ENCODE measurements at regions not wholly inside any gene's neighbourhood (a gene's known extent, or its start where the extent isn't known, plus 50 kb on each side); places are given as distances from the start of the nearest gene placed in this dataset.

DNA sequence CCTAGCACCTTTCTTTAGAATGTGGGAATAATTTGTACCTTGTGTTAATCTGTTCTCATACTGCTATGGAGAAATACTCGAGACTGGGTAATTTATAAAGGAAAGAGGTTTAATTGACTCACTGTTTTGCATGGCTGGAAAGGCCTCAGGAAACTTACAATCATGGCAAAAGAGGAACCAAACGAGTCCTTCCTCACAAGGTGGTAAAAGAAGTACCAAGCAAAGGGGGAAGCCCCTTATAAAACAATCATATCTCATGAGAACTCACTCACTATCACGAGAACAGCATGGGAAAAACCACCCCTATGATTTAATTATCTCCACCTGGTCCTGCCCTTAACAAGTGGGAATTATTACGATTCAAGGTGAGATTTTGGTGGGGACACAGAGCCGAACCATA is 127.1 kb upstream of the ANO3 start (continued):
- TF ChIP-seq AFF4 (CRISPR knock-in tag; IDR thresholded peaks at IDR 0.05; ENCODE audit: borderline replicate concordance) = no peak
- no peak for TF ChIP-seq ZMAT4 (CRISPR knock-in tag; IDR thresholded peaks at IDR 0.05)
- TF ChIP-seq ATF3 (CRISPR knock-in tag; conservative IDR thresholded peaks at IDR 0.05) = no peak
- TF ChIP-seq ZNF671 (CRISPR knock-in tag; IDR thresholded peaks at IDR 0.05) = no peak
- no peak for TF ChIP-seq NFYB (CRISPR knock-in tag; conservative IDR thresholded peaks at IDR 0.05; ENCODE audit: low read depth)
- TF ChIP-seq, protein P1, sequence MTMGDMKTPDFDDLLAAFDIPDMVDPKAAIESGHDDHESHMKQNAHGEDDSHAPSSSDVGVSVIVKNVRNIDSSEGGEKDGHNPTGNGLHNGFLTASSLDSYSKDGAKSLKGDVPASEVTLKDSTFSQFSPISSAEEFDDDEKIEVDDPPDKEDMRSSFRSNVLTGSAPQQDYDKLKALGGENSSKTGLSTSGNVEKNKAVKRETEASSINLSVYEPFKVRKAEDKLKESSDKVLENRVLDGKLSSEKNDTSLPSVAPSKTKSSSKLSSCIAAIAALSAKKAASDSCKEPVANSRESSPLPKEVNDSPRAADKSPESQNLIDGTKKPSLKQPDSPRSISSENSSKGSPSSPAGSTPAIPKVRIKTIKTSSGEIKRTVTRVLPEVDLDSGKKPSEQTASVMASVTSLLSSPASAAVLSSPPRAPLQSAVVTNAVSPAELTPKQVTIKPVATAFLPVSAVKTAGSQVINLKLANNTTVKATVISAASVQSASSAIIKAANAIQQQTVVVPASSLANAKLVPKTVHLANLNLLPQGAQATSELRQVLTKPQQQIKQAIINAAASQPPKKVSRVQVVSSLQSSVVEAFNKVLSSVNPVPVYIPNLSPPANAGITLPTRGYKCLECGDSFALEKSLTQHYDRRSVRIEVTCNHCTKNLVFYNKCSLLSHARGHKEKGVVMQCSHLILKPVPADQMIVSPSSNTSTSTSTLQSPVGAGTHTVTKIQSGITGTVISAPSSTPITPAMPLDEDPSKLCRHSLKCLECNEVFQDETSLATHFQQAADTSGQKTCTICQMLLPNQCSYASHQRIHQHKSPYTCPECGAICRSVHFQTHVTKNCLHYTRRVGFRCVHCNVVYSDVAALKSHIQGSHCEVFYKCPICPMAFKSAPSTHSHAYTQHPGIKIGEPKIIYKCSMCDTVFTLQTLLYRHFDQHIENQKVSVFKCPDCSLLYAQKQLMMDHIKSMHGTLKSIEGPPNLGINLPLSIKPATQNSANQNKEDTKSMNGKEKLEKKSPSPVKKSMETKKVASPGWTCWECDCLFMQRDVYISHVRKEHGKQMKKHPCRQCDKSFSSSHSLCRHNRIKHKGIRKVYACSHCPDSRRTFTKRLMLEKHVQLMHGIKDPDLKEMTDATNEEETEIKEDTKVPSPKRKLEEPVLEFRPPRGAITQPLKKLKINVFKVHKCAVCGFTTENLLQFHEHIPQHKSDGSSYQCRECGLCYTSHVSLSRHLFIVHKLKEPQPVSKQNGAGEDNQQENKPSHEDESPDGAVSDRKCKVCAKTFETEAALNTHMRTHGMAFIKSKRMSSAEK (CRISPR knock-in tag; IDR thresholded peaks at IDR 0.05; ENCODE audit: borderline replicate concordance) = no peak
- TF ChIP-seq CREB1 (CRISPR knock-in tag; IDR thresholded peaks at IDR 0.05) = no peak
- TF ChIP-seq JUN (CRISPR knock-in tag; IDR thresholded peaks at IDR 0.05) = no peak
- no peak for TF ChIP-seq NR2C2 (CRISPR knock-in tag; IDR thresholded peaks at IDR 0.05)
- TF ChIP-seq, protein P2, sequence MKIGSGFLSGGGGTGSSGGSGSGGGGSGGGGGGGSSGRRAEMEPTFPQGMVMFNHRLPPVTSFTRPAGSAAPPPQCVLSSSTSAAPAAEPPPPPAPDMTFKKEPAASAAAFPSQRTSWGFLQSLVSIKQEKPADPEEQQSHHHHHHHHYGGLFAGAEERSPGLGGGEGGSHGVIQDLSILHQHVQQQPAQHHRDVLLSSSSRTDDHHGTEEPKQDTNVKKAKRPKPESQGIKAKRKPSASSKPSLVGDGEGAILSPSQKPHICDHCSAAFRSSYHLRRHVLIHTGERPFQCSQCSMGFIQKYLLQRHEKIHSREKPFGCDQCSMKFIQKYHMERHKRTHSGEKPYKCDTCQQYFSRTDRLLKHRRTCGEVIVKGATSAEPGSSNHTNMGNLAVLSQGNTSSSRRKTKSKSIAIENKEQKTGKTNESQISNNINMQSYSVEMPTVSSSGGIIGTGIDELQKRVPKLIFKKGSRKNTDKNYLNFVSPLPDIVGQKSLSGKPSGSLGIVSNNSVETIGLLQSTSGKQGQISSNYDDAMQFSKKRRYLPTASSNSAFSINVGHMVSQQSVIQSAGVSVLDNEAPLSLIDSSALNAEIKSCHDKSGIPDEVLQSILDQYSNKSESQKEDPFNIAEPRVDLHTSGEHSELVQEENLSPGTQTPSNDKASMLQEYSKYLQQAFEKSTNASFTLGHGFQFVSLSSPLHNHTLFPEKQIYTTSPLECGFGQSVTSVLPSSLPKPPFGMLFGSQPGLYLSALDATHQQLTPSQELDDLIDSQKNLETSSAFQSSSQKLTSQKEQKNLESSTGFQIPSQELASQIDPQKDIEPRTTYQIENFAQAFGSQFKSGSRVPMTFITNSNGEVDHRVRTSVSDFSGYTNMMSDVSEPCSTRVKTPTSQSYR (CRISPR knock-in tag; IDR thresholded peaks at IDR 0.05) = no peak
- TF ChIP-seq ZBTB21 (CRISPR knock-in tag; IDR thresholded peaks at IDR 0.05; ENCODE audit: borderline replicate concordance) = no peak

DNA sequence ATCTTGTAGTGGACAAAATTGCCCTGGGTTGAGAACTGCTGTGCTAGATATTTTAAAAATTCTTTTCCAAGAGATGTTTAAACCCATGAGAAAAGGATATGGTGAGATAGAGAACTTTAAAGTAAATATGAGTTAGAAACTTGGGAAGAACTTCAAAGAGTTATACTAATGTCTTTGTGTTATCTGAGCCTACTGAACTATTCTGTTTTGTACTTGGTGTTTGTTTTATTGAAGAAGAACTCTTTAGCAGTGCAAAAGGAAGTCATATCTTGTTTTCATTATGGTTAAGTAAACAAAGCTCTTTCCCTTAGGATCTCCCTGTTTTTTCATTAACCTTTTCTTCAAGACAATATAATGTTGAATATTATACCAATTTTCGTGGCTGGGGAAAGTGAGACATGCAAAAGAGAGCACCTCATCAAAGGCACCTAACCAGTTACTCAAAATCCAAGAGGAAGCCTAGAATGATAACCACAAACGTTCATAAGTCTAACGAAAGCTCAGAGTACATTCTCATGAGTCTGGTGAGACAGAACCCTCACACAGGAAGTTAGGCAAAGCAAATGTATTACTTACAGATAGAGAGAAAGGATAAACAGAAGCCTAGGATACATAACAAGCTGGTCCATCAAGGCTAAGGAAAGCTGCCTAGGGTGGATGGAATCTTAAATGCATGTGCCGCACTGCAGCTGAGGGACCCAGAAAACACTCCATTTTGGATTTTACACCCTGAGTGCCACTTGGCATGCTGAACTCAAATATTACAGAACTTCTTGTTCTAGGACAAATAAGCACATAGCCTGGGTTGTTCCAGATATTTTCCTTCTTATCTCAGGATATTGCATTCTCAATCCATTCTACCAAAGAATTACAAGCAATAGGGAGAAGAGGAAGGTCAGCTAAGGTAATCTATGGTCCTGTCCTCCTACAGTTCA is 112.5 kb upstream of the ANO3 start:
- CTCF ChIA-PET = interaction anchor here (5.2 kb wide), 1 partner anchor 238 kb away, joined by 21 read pairs; no protein-coding TSS in a partner anchor
- TF ChIP-seq HMGA2 (CRISPR knock-in tag; IDR thresholded peaks at IDR 0.05) = no peak
- TF ChIP-seq, protein P3, sequence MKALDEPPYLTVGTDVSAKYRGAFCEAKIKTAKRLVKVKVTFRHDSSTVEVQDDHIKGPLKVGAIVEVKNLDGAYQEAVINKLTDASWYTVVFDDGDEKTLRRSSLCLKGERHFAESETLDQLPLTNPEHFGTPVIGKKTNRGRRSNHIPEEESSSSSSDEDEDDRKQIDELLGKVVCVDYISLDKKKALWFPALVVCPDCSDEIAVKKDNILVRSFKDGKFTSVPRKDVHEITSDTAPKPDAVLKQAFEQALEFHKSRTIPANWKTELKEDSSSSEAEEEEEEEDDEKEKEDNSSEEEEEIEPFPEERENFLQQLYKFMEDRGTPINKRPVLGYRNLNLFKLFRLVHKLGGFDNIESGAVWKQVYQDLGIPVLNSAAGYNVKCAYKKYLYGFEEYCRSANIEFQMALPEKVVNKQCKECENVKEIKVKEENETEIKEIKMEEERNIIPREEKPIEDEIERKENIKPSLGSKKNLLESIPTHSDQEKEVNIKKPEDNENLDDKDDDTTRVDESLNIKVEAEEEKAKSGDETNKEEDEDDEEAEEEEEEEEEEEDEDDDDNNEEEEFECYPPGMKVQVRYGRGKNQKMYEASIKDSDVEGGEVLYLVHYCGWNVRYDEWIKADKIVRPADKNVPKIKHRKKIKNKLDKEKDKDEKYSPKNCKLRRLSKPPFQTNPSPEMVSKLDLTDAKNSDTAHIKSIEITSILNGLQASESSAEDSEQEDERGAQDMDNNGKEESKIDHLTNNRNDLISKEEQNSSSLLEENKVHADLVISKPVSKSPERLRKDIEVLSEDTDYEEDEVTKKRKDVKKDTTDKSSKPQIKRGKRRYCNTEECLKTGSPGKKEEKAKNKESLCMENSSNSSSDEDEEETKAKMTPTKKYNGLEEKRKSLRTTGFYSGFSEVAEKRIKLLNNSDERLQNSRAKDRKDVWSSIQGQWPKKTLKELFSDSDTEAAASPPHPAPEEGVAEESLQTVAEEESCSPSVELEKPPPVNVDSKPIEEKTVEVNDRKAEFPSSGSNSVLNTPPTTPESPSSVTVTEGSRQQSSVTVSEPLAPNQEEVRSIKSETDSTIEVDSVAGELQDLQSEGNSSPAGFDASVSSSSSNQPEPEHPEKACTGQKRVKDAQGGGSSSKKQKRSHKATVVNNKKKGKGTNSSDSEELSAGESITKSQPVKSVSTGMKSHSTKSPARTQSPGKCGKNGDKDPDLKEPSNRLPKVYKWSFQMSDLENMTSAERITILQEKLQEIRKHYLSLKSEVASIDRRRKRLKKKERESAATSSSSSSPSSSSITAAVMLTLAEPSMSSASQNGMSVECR (CRISPR knock-in tag; IDR thresholded peaks at IDR 0.05; ENCODE audit: borderline replicate concordance) = no peak
- no peak for TF ChIP-seq ZNF232 (CRISPR knock-in tag; IDR thresholded peaks at IDR 0.05)
- no peak for TF ChIP-seq ERG (CRISPR knock-in tag; IDR thresholded peaks at IDR 0.05)

More for the DNA sequence above, 112.5 kb upstream of the ANO3 start:
- POLR2A ChIA-PET = interaction anchor here (0.6 kb wide), 1 partner anchor 13 kb away, joined by 3 read pairs; no protein-coding TSS in a partner anchor
- Mint-ChIP-seq H3K36me3 (peaks cover 28% of the 10 kb centered on the region), H3K27ac (no peak overlapping the region), H3K4me3 (no peak overlapping the region), H3K27me3 (ENCODE audit: low read depth) (no peaks in the 10 kb centered on the region), H3K9me3 (peaks cover 36% of the 10 kb centered on the region), H3K4me1 (no peaks in the 10 kb centered on the region)
- DNase-seq (ENCODE audit: low spot score) (no peak), ATAC-seq (no peak)
